H9 (cell line): ENCODE measurements at regions not wholly inside any gene's neighbourhood (a gene's known extent, or its start where the extent isn't known, plus 50 kb on each side); places are given as distances from the start of the nearest gene placed in this dataset.

Experiments
- DNase-seq: peaks from one replicate; pipeline ENCODE4 v3.0.0-alpha.2; 2017
- H2AFZ ChIP-seq: one replicate; pipeline ENCODE4 v1.6.1; 2013; ENCODE audit warnings: mild to moderate bottlenecking, low read length, control low read depth, moderate library complexity
- H2AK5ac ChIP-seq: 2 replicates; pipeline ENCODE4 v1.6.1; 2013; ENCODE audit warnings: low read length, control low read depth, mixed read lengths; ENCODE audit not compliant: insufficient read length
- H2BK120ac ChIP-seq: one replicate; pipeline ENCODE4 v1.6.1; 2013; ENCODE audit warnings: low read depth, mild to moderate bottlenecking, low read length, control low read depth, inconsistent platforms; ENCODE audit not compliant: poor library complexity, severe bottlenecking
- H2BK12ac ChIP-seq: 2 replicates; pipeline ENCODE4 v1.6.1; 2013; ENCODE audit warnings: low read length, control low read depth, mixed read lengths, low read depth; ENCODE audit not compliant: insufficient read length
- H2BK15ac ChIP-seq: 2 replicates; pipeline ENCODE4 v1.6.1; 2013; ENCODE audit warnings: low read depth, low read length, control low read depth
- H2BK20ac ChIP-seq: one replicate; pipeline ENCODE4 v1.6.1; 2013; ENCODE audit warnings: low read depth, mild to moderate bottlenecking, low read length, control low read depth, inconsistent platforms; ENCODE audit not compliant: poor library complexity, severe bottlenecking
- H2BK5ac ChIP-seq: 2 replicates; pipeline ENCODE4 v1.6.1; 2013; ENCODE audit warnings: low read length, control low read depth, mixed read lengths; ENCODE audit not compliant: insufficient read length
- H3K14ac ChIP-seq: 2 replicates; pipeline ENCODE4 v1.6.1; 2013; ENCODE audit warnings: low read length, control low read depth; ENCODE audit not compliant: insufficient read depth
- H3K18ac ChIP-seq: 2 replicates; pipeline ENCODE4 v1.6.1; 2013; ENCODE audit warnings: low read depth, mild to moderate bottlenecking, mixed read lengths, low read length, control low read depth; ENCODE audit not compliant: insufficient read length
- H3K23ac ChIP-seq: 2 replicates; pipeline ENCODE4 v1.6.1; 2013; ENCODE audit warnings: low read length, control low read depth, mixed read lengths, low read depth; ENCODE audit not compliant: insufficient read length
- H3K23me2 ChIP-seq: 2 replicates; pipeline ENCODE4 v1.6.1; 2013; ENCODE audit warnings: low read depth, mild to moderate bottlenecking, mixed read lengths, low read length, control low read depth; ENCODE audit not compliant: insufficient read length, poor library complexity, severe bottlenecking
- H3K27ac ChIP-seq: 2 replicates; pipeline ENCODE4 v1.5.1; 2013; ENCODE audit warnings: low read length, control low read depth, mixed read lengths, low read depth; ENCODE audit not compliant: insufficient read length
- H3K27me3 ChIP-seq: 2 replicates; pipeline ENCODE4 v1.6.1; 2013; ENCODE audit warnings: low read length, control low read depth, inconsistent platforms; ENCODE audit not compliant: insufficient read depth
- H3K4ac ChIP-seq: 2 replicates; pipeline ENCODE4 v1.6.1; 2013; ENCODE audit warnings: low read depth, mild to moderate bottlenecking, control low read depth, inconsistent platforms, low read length, moderate library complexity
- H3K4me1 ChIP-seq: 2 replicates; pipeline ENCODE4 v1.6.1; 2013; ENCODE audit warnings: low read length, control low read depth, inconsistent platforms; ENCODE audit not compliant: insufficient read depth
- H3K4me2 ChIP-seq: 2 replicates; pipeline ENCODE4 v1.6.1; 2013; ENCODE audit warnings: low read length, control low read depth, mixed read lengths; ENCODE audit not compliant: insufficient read length, insufficient read depth
- H3K56ac ChIP-seq: 2 replicates; pipeline ENCODE4 v1.6.1; 2013; ENCODE audit warnings: low read depth, mild to moderate bottlenecking, mixed read lengths, low read length, control low read depth; ENCODE audit not compliant: insufficient read length
- H3K79me1 ChIP-seq: 2 replicates; pipeline ENCODE4 v1.6.1; 2013; ENCODE audit warnings: low read depth, mild to moderate bottlenecking, moderate library complexity, low read length, control low read depth, inconsistent platforms; ENCODE audit not compliant: insufficient read depth, poor library complexity, severe bottlenecking
- H3K79me2 ChIP-seq: 2 replicates; pipeline ENCODE4 v1.6.1; 2013; ENCODE audit warnings: low read length, control low read depth, inconsistent platforms; ENCODE audit not compliant: insufficient read depth
- H3K9ac ChIP-seq: 2 replicates; pipeline ENCODE4 v1.6.1; 2013; ENCODE audit warnings: low read length, control low read depth, mixed read lengths; ENCODE audit not compliant: insufficient read length; ENCODE audit errors: extremely low read depth
- H3K9me3 ChIP-seq: one replicate; pipeline ENCODE4 v1.6.1; 2013; ENCODE audit warnings: low read depth, low read length, inconsistent platforms; ENCODE audit not compliant: control insufficient read depth
- H3T11ph ChIP-seq: one replicate; pipeline ENCODE4 v1.6.1; 2013; ENCODE audit warnings: mild to moderate bottlenecking, low read length, control low read depth, inconsistent platforms
- H4K20me1 ChIP-seq: one replicate; pipeline ENCODE4 v1.6.1; 2013; ENCODE audit not compliant: control insufficient read depth, insufficient read length, insufficient read depth
- H4K5ac ChIP-seq: 2 replicates; pipeline ENCODE4 v1.6.1; 2013; ENCODE audit warnings: low read depth, mild to moderate bottlenecking, mixed read lengths, low read length, control low read depth; ENCODE audit not compliant: insufficient read length
- H4K8ac ChIP-seq: replicated peaks from 2 replicates; pipeline ENCODE4 v1.6.1; 2013; ENCODE audit warnings: low read length, control low read depth, mixed read lengths, low read depth; ENCODE audit not compliant: insufficient read length
- H4K91ac ChIP-seq: 2 replicates; pipeline ENCODE4 v1.6.1; 2013; ENCODE audit warnings: low read depth, mild to moderate bottlenecking, moderate library complexity, mixed read lengths, low read length, control low read depth; ENCODE audit not compliant: insufficient read length
- H3K27ac Mint-ChIP-seq, 3 experiments: 2 replicates in 2 of 3; 3 replicates in 1 of 3; pipeline ENCODE4 v1.8.0; 2020 to 2021; ENCODE audit warnings: mixed read lengths in 3 of 3, mild to moderate bottlenecking in 1 of 3, moderate library complexity in 1 of 3
- H3K27me3 Mint-ChIP-seq: 2 replicates; pipeline ENCODE4 v1.8.0; 2021; ENCODE audit warnings: low read depth, mild to moderate bottlenecking, moderate library complexity, mixed read lengths
- H3K36me3 Mint-ChIP-seq, 3 experiments: 2 replicates in 2 of 3; 3 replicates in 1 of 3; pipeline ENCODE4 v1.8.0; 2020 to 2021; ENCODE audit warnings: low read depth in 3 of 3, mixed read lengths in 3 of 3; ENCODE audit not compliant: insufficient read depth in 1 of 3
- H3K4me1 Mint-ChIP-seq, 2 experiments: 2 replicates each; pipeline ENCODE4 v1.8.0; 2020; ENCODE audit warnings: mixed read lengths in 2 of 2
- H3K4me3 Mint-ChIP-seq, 2 experiments: 2 replicates in 1 of 2; 3 replicates in 1 of 2; pipeline ENCODE4 v1.8.0; 2020 to 2021; ENCODE audit warnings: mild to moderate bottlenecking in 2 of 2, mixed read lengths in 2 of 2, moderate library complexity in 1 of 2
- H3K9me3 Mint-ChIP-seq, 2 experiments: 2 replicates in 1 of 2; 3 replicates in 1 of 2; pipeline ENCODE4 v1.8.0; 2020; ENCODE audit warnings: mild to moderate bottlenecking in 2 of 2, mixed read lengths in 2 of 2, moderate library complexity in 1 of 2
- WGBS: extraction: QIAGEN DNeasy Blood & Tissue Kit; methylation state at CpG from one replicate; pipeline ENCODE4 v1.1.7; 2013; ENCODE audit warnings: missing lambda C conversion rate, low lambda C conversion rate, mixed read lengths; ENCODE audit not compliant: insufficient read length; ENCODE audit errors: extremely low coverage; 5-methylcytosine and 5-hydroxymethylcytosine counted together
- TF ChIP-seq, protein P1 (sequence below): fragments of 200-600 bp; sonication (generic); conservative IDR thresholded peaks from 3 replicates; pipeline ENCODE4 v1.8.0; 2021; ENCODE audit warnings: antibody characterized with exemption, mild to moderate bottlenecking

DNA sequence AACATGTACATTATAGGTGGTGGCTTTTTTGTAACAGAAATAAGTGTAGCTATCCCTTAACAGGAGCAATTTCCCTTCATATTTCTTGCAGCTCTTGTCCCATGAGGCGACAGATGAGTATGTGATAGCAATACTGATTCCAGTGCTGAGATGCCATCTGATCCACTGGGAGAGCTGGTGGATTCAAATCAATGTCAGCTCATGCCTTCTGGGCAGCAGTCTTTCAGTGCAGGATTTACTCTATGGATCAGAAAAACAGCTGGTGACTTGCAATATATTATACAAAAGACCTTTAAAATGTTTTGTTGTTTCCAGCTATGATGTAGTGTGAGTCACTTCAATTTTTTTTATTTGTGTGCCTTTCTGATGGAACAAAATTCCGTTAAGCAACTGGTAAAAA lies 259.9 kb upstream of the SASH1 start:
- no peak overlapping the region for H2BK5ac ChIP-seq
- no peak overlapping the region for H3T11ph ChIP-seq
- H4K91ac ChIP-seq, result no peak overlapping the region
- WGBS, result no CpG with 5 or more reads among the region's 2 CpGs
- H2BK12ac ChIP-seq, result no peak overlapping the region
- no peak overlapping the region for H3K27ac ChIP-seq
- no peak overlapping the region for H3K4me3 Mint-ChIP-seq
- no peak overlapping the region for H2BK15ac ChIP-seq
- no peak overlapping the region for H2AFZ ChIP-seq
- no peak overlapping the region for H2BK20ac ChIP-seq
- no peaks in the 10 kb centered on the region for H3K9me3 ChIP-seq
- no peak overlapping the region for H3K4ac ChIP-seq
- no peaks in the 10 kb centered on the region for H3K9me3 Mint-ChIP-seq
- no peak overlapping the region for H4K8ac ChIP-seq
- no peaks in the 10 kb centered on the region for H3K4me1 ChIP-seq
- H4K5ac ChIP-seq, result no peak overlapping the region
- H4K20me1 ChIP-seq, result no peaks in the 10 kb centered on the region
- H2AK5ac ChIP-seq, result no peak overlapping the region
- no peak overlapping the region for H3K14ac ChIP-seq
- no peaks in the 10 kb centered on the region for H3K23me2 ChIP-seq
- 0 out of 2 replicates have a peak, but pooled peaks cover 1% of the 10 kb centered on the region for H3K27me3 Mint-ChIP-seq
- H2BK120ac ChIP-seq, result no peak overlapping the region
- no peak overlapping the region for H3K9ac ChIP-seq
- TF ChIP-seq, protein P1, sequence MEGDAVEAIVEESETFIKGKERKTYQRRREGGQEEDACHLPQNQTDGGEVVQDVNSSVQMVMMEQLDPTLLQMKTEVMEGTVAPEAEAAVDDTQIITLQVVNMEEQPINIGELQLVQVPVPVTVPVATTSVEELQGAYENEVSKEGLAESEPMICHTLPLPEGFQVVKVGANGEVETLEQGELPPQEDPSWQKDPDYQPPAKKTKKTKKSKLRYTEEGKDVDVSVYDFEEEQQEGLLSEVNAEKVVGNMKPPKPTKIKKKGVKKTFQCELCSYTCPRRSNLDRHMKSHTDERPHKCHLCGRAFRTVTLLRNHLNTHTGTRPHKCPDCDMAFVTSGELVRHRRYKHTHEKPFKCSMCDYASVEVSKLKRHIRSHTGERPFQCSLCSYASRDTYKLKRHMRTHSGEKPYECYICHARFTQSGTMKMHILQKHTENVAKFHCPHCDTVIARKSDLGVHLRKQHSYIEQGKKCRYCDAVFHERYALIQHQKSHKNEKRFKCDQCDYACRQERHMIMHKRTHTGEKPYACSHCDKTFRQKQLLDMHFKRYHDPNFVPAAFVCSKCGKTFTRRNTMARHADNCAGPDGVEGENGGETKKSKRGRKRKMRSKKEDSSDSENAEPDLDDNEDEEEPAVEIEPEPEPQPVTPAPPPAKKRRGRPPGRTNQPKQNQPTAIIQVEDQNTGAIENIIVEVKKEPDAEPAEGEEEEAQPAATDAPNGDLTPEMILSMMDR, result no peak
- DNase-seq, result no peak
- H3K27ac Mint-ChIP-seq, result no peak overlapping the region
- no peak overlapping the region for H3K4me2 ChIP-seq
- H3K56ac ChIP-seq, result no peak overlapping the region
- no peaks in the 10 kb centered on the region for H3K36me3 Mint-ChIP-seq
- H3K4me1 Mint-ChIP-seq, result no peaks in the 10 kb centered on the region
- H3K79me2 ChIP-seq, result no peaks in the 10 kb centered on the region
- no peak overlapping the region for H3K18ac ChIP-seq
- H3K79me1 ChIP-seq, result no peaks in the 10 kb centered on the region
- no peak overlapping the region for H3K23ac ChIP-seq
- H3K27me3 ChIP-seq, result no peaks in the 10 kb centered on the region
